Neural crest cell (in vitro differentiated cells): ENCODE measurements at regions not wholly inside any gene's neighbourhood (a gene's known extent, or its start where the extent isn't known, plus 50 kb on each side); places are given as distances from the start of the nearest gene placed in this dataset.

Experiments used
- DNase-seq: peaks from one replicate; pipeline ENCODE4 v3.0.0; 2021; ENCODE audit warnings: low read depth, mixed read lengths, low spot score
- H3K27ac Mint-ChIP-seq: one replicate; pipeline ENCODE4 v1.8.0; 2021; ENCODE audit warnings: mild to moderate bottlenecking, mixed read lengths; ENCODE audit not compliant: unreplicated experiment
- H3K27me3 Mint-ChIP-seq: 2 replicates; pipeline ENCODE4 v1.8.0; 2021; ENCODE audit warnings: low read depth, mild to moderate bottlenecking, mixed read lengths
- H3K36me3 Mint-ChIP-seq: 2 replicates; pipeline ENCODE4 v1.8.0; 2021; ENCODE audit warnings: low read depth, mild to moderate bottlenecking, mixed read lengths
- H3K4me1 Mint-ChIP-seq: 2 replicates; pipeline ENCODE4 v1.8.0; 2021; ENCODE audit warnings: mixed read lengths
- H3K4me3 Mint-ChIP-seq: one replicate; pipeline ENCODE4 v1.8.0; 2021; ENCODE audit warnings: mild to moderate bottlenecking, mixed read lengths
- H3K9me3 Mint-ChIP-seq: 2 replicates; pipeline ENCODE4 v1.8.0; 2021; ENCODE audit warnings: mixed read lengths
- CTCF ChIP-seq: fragments of 200-600 bp; sonication (generic); conservative IDR thresholded peaks from 2 replicates; pipeline ENCODE4 v1.5.0; 2021; ENCODE audit warnings: antibody characterized with exemption, mild to moderate bottlenecking

- peaks cover under 1% of the 10 kb centered on the region for H3K27me3 Mint-ChIP-seq
- H3K4me1 Mint-ChIP-seq = peaks cover 9% of the 10 kb centered on the region
- TF ChIP-seq CTCF = no peak
- H3K27ac Mint-ChIP-seq = no peak overlapping the region
- no peak overlapping the region for H3K4me3 Mint-ChIP-seq
- H3K36me3 Mint-ChIP-seq = no peaks in the 10 kb centered on the region
- DNase-seq = no peak
- no peaks in the 10 kb centered on the region for H3K9me3 Mint-ChIP-seq
Observed at GRCh38 chr12:67524861-67525616, 123.5 kb upstream of the DYRK2 start.

GRCh38 chr12:67525617-67525884 lies 123.0 kb upstream of the DYRK2 start:
- no peaks in the 10 kb centered on the region for H3K36me3 Mint-ChIP-seq
- H3K4me3 Mint-ChIP-seq = no peak overlapping the region
- no peak for TF ChIP-seq CTCF
- no peaks in the 10 kb centered on the region for H3K9me3 Mint-ChIP-seq
- no peak for DNase-seq
- no peaks in the 10 kb centered on the region for H3K27me3 Mint-ChIP-seq
- H3K27ac Mint-ChIP-seq = no peak overlapping the region
- H3K4me1 Mint-ChIP-seq = peaks cover 9% of the 10 kb centered on the region

GRCh38 chr12:67526129-67526528 lies 122.4 kb upstream of the DYRK2 start:
- no peak overlapping the region for H3K4me3 Mint-ChIP-seq
- TF ChIP-seq CTCF = no peak
- no peaks in the 10 kb centered on the region for H3K27me3 Mint-ChIP-seq
- no peak overlapping the region for H3K27ac Mint-ChIP-seq
- DNase-seq = no peak
- H3K36me3 Mint-ChIP-seq = no peaks in the 10 kb centered on the region
- no peaks in the 10 kb centered on the region for H3K9me3 Mint-ChIP-seq
- peaks cover 9% of the 10 kb centered on the region for H3K4me1 Mint-ChIP-seq

- no peak overlapping the region for H3K4me3 Mint-ChIP-seq
- H3K27ac Mint-ChIP-seq = no peak overlapping the region
- TF ChIP-seq CTCF = no peak
- H3K4me1 Mint-ChIP-seq = peaks cover 12% of the 10 kb centered on the region
- H3K36me3 Mint-ChIP-seq = no peaks in the 10 kb centered on the region
- DNase-seq = no peak
- no peaks in the 10 kb centered on the region for H3K9me3 Mint-ChIP-seq
- no peaks in the 10 kb centered on the region for H3K27me3 Mint-ChIP-seq
Observed at GRCh38 chr12:67531051-67531450, 117.5 kb upstream of the DYRK2 start.

- Mint-ChIP-seq H3K36me3 (no peaks in the 10 kb centered on the region), H3K9me3 (no peaks in the 10 kb centered on the region), H3K27ac (no peak overlapping the region), H3K4me1 (peaks cover 12% of the 10 kb centered on the region), H3K4me3 (no peak overlapping the region), H3K27me3 (no peaks in the 10 kb centered on the region)
- no peak for TF ChIP-seq CTCF
- DNase-seq = no peak
Observed at GRCh38 chr12:67531501-67531900, 117.0 kb upstream of the DYRK2 start.
